Pancreas (tissue), 10 donors: ENCODE measurements at regions not wholly inside any gene's neighbourhood (a gene's known extent, or its start where the extent isn't known, plus 50 kb on each side); places are given as distances from the start of the nearest gene placed in this dataset.
"Not testable (repeated sequence)": the region's sequence is repeated elsewhere in the genome, so short reads cannot be mapped to it uniquely, and the experiment has no call there.

Experiments used
- ATAC-seq, 4 donors: fragments of 200-7000 bp; cut with Tn5 transposase; one replicate each; pipeline versions ENCODE4 v1.8.0 to v1.9.1; 2020; ENCODE audit warnings: mild to moderate bottlenecking in 4 of 4, moderate library complexity in 4 of 4
- DNase-seq, 6 donors: peaks; one replicate each; pipeline ENCODE4 v3.0.0-alpha.2; 2020
- FAIRE-seq: peaks from 2 replicates; lab custom pipeline; 2012; peaks lifted over from hg19 to GRCh38; lab: Jason Lieb, UNC
- H3K27ac ChIP-seq, 4 donors: fragments of 200-600 bp; sonication (generic); 1 replicate in 3 of 4; 2 replicates in 1 of 4; pipeline versions ENCODE4 v1.5.0 to v1.8.0; 2020
- H3K27me3 ChIP-seq, 4 donors: fragments of 200-600 bp; one replicate each; pipeline ENCODE4 v1.8.0; 2021
- H3K36me3 ChIP-seq, 3 donors: fragments of 200-600 bp; sonication (generic) in 1 of 3; one replicate each; pipeline versions ENCODE4 v1.5.0 to v1.8.0; 2020 to 2021
- H3K4me1 ChIP-seq, 3 donors: fragments of 200-600 bp; one replicate each; pipeline ENCODE4 v1.8.0; 2021
- H3K4me3 ChIP-seq, 4 donors: fragments of 200-600 bp; sonication (generic) in 2 of 4; one replicate each; pipeline versions ENCODE4 v1.5.0 to v1.8.0; 2020 to 2021
- H3K9me3 ChIP-seq, 4 donors: fragments of 200-600 bp; one replicate each; pipeline ENCODE4 v1.8.0; 2021
- WGBS, 2 donors: extraction: QIAGEN DNeasy Blood & Tissue Kit; methylation state at CpG; one replicate each; pipeline ENCODE4 v1.1.7; 2013; 5-methylcytosine and 5-hydroxymethylcytosine counted together
- intact Hi-C, 3 donors: fragments of 100-400 bp; cut with DNase I; formaldehyde crosslinking; loops; one replicate each; pipeline versions ENCODE4 v1.11.1 to v1.14.2; 2022
- donor health status: healthy with polysubstance abuse.
- donor health status: DM: no; HTN: no; CAD: no; lungs with moderate emphysema.
- donor health status: DM: no; HTN: no; CAD: no.
- donor health status: control.
- donor health status: control.
- donor health status: Bipolar disorder and iron deficiency.
- donor health status: DM: yes; HTN: yes; CAD: no.
- donor health status: DM: no; HTN: no; CAD: no.
- donor health status: DM: no; HTN: no; CAD: no.
- donor health status: DM: yes; HTN: yes; CAD: no.

GRCh38 chr22:11017108-11017507 is 4510.9 kb upstream of the OR11H1 start:
- H3K27me3 ChIP-seq, DNase-seq, FAIRE-seq, H3K36me3 ChIP-seq, H3K27ac ChIP-seq, H3K9me3 ChIP-seq, intact Hi-C loops, H3K4me1 ChIP-seq, H3K4me3 ChIP-seq: not testable (repeated sequence)
- ATAC-seq = peak in 2 of 4 donors; percentile 19 to 35
- WGBS, 2 donors = 55% methylated on average over 6 of the region's 8 CpGs

GRCh38 chr22:11020522-11020921 is 4507.5 kb upstream of the OR11H1 start:
- H3K4me1 ChIP-seq, H3K9me3 ChIP-seq, FAIRE-seq, H3K27ac ChIP-seq, intact Hi-C loops, DNase-seq, H3K36me3 ChIP-seq, H3K27me3 ChIP-seq, H3K4me3 ChIP-seq: not testable (repeated sequence)
- peak in 3 of 4 donors; percentile 15 to 32 (median 21) for ATAC-seq
- 36 to 41% methylated on average over 7 of the region's 8 CpGs for WGBS, 2 donors

DNA sequence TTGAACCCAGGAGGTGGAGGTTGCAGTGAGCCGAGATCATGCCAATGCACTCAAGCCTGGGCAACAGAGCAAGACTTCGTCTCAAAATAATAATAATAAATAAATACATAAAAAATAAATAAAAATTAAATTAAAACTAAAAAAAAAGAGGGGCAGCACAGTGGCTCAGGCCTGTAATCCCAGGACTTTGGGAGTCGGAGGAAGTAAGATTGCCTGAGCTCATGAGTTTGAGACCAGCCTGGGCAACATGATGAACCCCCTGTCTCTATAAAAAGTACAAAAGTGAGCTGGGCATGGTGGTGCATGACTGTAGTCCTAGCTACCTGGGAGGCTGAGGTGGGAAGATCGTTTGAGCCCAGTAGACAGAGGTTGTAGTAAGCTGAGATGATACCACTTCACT is 4501.5 kb upstream of the OR11H1 start:
- H3K27me3 ChIP-seq, H3K4me3 ChIP-seq, FAIRE-seq, H3K36me3 ChIP-seq, ATAC-seq, H3K4me1 ChIP-seq, H3K9me3 ChIP-seq, intact Hi-C loops, H3K27ac ChIP-seq, DNase-seq: not testable (repeated sequence)
- WGBS, 2 donors = 37% methylated on average over 3 of the region's 4 CpGs

- intact Hi-C loops, FAIRE-seq, H3K4me3 ChIP-seq, H3K4me1 ChIP-seq, H3K27me3 ChIP-seq, ATAC-seq, DNase-seq, H3K9me3 ChIP-seq, H3K36me3 ChIP-seq, H3K27ac ChIP-seq: not testable (repeated sequence)
- WGBS, 2 donors = 49 to 52% methylated on average over 9 of the region's 9 CpGs
Measured at GRCh38 chr22:11027064-11027463, 4500.9 kb upstream of the OR11H1 start.

GRCh38 chr22:11027532-11027931 is 4500.5 kb upstream of the OR11H1 start:
- FAIRE-seq, ATAC-seq, H3K4me1 ChIP-seq, DNase-seq, H3K27ac ChIP-seq, H3K27me3 ChIP-seq, H3K9me3 ChIP-seq, H3K36me3 ChIP-seq, H3K4me3 ChIP-seq, intact Hi-C loops: not testable (repeated sequence)
- WGBS, 2 donors = 22 to 27% methylated on average over 1 of the region's 1 CpG

- H3K9me3 ChIP-seq, DNase-seq, H3K27me3 ChIP-seq, FAIRE-seq, H3K36me3 ChIP-seq, H3K4me3 ChIP-seq, H3K4me1 ChIP-seq, intact Hi-C loops, H3K27ac ChIP-seq, ATAC-seq: not testable (repeated sequence)
- WGBS, 2 donors = 15 to 22% methylated on average over 1 of the region's 1 CpG
Measured at GRCh38 chr22:11028180-11028579, 4499.8 kb upstream of the OR11H1 start.

DNA sequence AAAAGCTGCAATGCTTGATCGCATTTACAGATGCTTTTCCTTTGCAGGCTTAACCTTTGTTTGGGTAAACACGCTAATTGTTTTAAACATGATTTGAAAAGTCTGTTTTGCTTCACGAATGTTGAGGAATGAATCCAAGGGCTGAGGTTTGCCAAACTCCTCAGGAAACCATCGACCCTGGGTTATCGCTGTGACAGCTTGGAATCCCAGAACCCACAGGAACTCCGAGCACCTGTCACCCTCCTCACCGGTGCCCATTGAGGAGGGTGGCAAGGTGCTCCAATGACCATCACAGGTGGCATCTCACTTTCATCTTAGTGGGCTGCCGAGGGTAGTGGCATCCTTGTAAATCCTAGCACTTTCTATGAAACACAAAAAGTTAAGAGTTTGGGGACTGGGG is 4498.5 kb upstream of the OR11H1 start:
- WGBS, 2 donors = 53 to 54% methylated on average over 8 of the region's 8 CpGs
- peak in 2 of 4 donors; percentile 11 to 13 for ATAC-seq
- H3K9me3 ChIP-seq, intact Hi-C loops, FAIRE-seq, H3K27ac ChIP-seq, H3K4me1 ChIP-seq, DNase-seq, H3K36me3 ChIP-seq, H3K4me3 ChIP-seq, H3K27me3 ChIP-seq: not testable (repeated sequence)

DNA sequence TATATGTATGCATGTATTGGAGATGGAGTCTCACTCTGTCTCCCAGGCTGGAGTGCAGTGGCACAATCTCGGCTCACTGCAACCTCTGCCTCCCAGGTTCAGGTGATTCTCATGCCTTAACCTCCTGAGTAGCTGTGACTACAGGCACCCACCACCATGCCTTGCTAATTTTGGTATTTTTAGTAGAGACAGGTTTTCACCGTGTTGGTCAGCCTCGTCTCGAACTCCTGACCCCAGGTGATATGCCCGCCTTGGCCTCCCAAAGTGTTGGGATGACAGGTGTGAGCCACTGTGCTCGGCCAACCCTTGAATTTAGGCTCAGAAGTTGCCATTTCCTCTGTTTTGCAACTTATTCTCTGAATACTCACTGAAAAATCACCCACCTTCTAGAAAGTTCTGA is 4498.0 kb upstream of the OR11H1 start:
- H3K4me1 ChIP-seq, ATAC-seq, H3K4me3 ChIP-seq, H3K36me3 ChIP-seq, H3K27ac ChIP-seq, FAIRE-seq, H3K27me3 ChIP-seq, intact Hi-C loops, H3K9me3 ChIP-seq, DNase-seq: not testable (repeated sequence)
- WGBS, 2 donors = 46 to 49% methylated on average over 6 of the region's 6 CpGs

- H3K9me3 ChIP-seq, H3K4me1 ChIP-seq, H3K36me3 ChIP-seq, ATAC-seq, DNase-seq, intact Hi-C loops, H3K4me3 ChIP-seq, H3K27me3 ChIP-seq, H3K27ac ChIP-seq, FAIRE-seq: not testable (repeated sequence)
- WGBS, 2 donors = 51 to 56% methylated on average over 12 of the region's 12 CpGs
Measured at GRCh38 chr22:11030571-11031410, 4497.2 kb upstream of the OR11H1 start.

- intact Hi-C loops, DNase-seq, H3K9me3 ChIP-seq, FAIRE-seq, H3K36me3 ChIP-seq, H3K4me1 ChIP-seq, H3K27me3 ChIP-seq, H3K27ac ChIP-seq, H3K4me3 ChIP-seq, ATAC-seq: not testable (repeated sequence)
- WGBS, 2 donors = 58 to 67% methylated on average over 13 of the region's 13 CpGs
Measured at GRCh38 chr22:11032115-11032514, 4495.9 kb upstream of the OR11H1 start.

DNA sequence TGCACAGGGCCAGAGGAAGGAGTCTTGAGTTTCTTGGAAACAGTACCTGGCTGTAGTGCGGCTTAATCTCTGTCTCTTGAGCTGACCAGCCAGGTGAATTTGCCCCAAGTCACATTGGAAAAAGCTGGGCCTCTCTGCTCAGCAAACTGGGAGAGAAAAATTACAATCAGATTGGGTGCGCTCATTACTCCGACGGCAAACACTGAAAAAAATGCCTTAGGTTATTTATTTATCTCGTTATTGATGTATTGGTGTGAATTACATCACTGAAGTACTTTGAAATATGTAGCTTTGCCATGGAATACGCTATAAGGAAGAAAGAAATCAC is 4493.4 kb upstream of the OR11H1 start:
- not testable (repeated sequence) for FAIRE-seq

DNA sequence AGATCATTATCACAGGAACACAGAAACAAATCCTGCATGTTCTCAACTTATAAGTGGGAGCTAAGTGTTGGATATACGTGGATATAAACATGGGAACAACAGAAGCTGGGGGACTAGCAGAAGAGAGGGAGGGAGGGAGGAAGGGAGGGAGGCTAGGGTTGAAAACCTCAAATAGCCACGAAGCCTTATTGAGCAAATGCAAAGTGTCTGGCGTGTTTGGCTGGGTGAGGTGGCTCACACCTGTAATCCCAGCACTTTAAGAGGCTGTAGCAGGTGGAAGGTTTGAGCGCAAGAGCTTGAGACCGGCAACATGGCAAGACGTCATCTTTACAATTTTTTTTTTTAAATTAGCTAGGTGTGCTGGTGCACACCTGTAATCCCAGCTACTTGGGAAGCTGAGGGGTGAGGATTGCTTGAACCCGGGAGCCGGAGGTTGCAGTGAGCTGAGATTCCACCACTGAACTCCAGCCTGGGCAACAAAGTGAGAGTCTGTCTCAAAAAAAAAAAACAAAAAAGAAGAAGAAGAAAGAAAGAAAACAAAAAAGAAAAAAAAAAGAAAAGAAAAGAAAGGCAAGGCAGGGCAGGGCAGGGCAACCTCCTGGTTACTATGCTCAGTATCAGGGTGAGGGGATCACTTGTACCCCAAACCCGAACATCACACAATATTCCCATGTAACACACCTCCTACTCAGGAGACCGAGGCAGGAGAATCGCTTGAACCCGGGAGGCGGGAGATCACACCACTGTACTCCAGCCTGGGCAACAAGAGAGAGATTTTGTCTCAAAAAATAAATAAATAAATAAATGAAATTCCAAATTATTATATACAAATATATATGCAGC is 4492.7 kb upstream of the OR11H1 start:
- intact Hi-C loops, H3K4me3 ChIP-seq, DNase-seq, H3K27me3 ChIP-seq, H3K9me3 ChIP-seq, H3K4me1 ChIP-seq, H3K27ac ChIP-seq, ATAC-seq, FAIRE-seq, H3K36me3 ChIP-seq: not testable (repeated sequence)
- 51 to 55% methylated on average over 13 of the region's 13 CpGs for WGBS, 2 donors

More for the DNA sequence above, 4493.4 kb upstream of the OR11H1 start:
- WGBS, 2 donors = 43 to 44% methylated on average over 6 of the region's 6 CpGs
- intact Hi-C loops, H3K4me3 ChIP-seq, H3K4me1 ChIP-seq, H3K27ac ChIP-seq, H3K9me3 ChIP-seq, H3K36me3 ChIP-seq, H3K27me3 ChIP-seq, DNase-seq: not testable (repeated sequence)
- ATAC-seq = peak in 1 of 4 donors; percentile 8
